HCT116 (cell line): ENCODE measurements at regions not wholly inside any gene's neighbourhood (a gene's known extent, or its start where the extent isn't known, plus 50 kb on each side); places are given as distances from the start of the nearest gene placed in this dataset.

ENCODE experiments used
- ATAC-seq: fragments of 200-7000 bp; cut with Tn5 transposase; 2 replicates; pipeline ENCODE4 v1.9.1; 2020; ENCODE audit warnings: mild to moderate bottlenecking, moderate library complexity
- BruUV-seq: library from RNA; stranded (reverse); fragments of 400-500 nt; replicated peaks from 2 replicates; lab custom pipeline; 2021; lab: Mats Ljungman, UMichigan
- CTCF ChIA-PET: fragments of 300-600 bp; sonication (Branson Sonifier 250); formaldehyde crosslinking; loops from one replicate; lab custom pipeline; 2021; ENCODE audit warnings: antibody characterized with exemption; lab: Charles Lee
- POLR2A ChIA-PET: fragments of 300-600, 350-600 bp; sonication (Branson Sonifier 250); formaldehyde crosslinking; loops from one replicate; lab custom pipeline; 2021; ENCODE audit warnings: antibody characterized with exemption; lab: Charles Lee
- RAD21 ChIA-PET, 2 experiments: fragments of 300-600 bp; sonication (Branson Sonifier 250); formaldehyde crosslinking; loops; one replicate each; lab custom pipeline; 2023; ENCODE audit warnings: low total read pairs in 2 of 2; ENCODE audit not compliant: uncharacterized antibody in 2 of 2, unreplicated experiment in 2 of 2, low non-redundant PET in 1 of 2; lab: Charles Lee
- DNase-seq: peaks from one replicate; pipeline ENCODE4 v3.0.0-alpha.2; 2010; ENCODE audit warnings: low read depth, low spot score
- H2AFZ ChIP-seq: fragments of 200-600 bp; shearing (Covaris generic), sonication (generic); 2 replicates; pipeline ENCODE4 v1.6.1; 2017; ENCODE audit warnings: low read depth, mixed run types, mixed read lengths, antibody characterized with exemption, low read length; ENCODE audit not compliant: poor library complexity, severe bottlenecking
- H3K27ac ChIP-seq: 2 replicates; pipeline ENCODE4 v1.5.1; 2012; ENCODE audit warnings: low read depth, low read length
- H3K27me3 ChIP-seq: fragments of 200-600 bp; sonication (generic); 2 replicates; pipeline ENCODE4 v1.6.1; 2016; ENCODE audit warnings: mixed run types, low read length, mixed read lengths; ENCODE audit not compliant: insufficient read depth
- H3K36me3 ChIP-seq, 2 experiments: fragments of 200-500 bp in 1 of 2; fragments of 200-600 bp in 1 of 2; sonication (Bioruptor generic) in 1 of 2; sonication (generic) in 1 of 2; 2 replicates each; pipeline versions ENCODE4 v1.5.1 to v1.6.1; 2014 to 2016; ENCODE audit warnings: low read length in 2 of 2, inconsistent platforms in 1 of 2, mixed read lengths in 1 of 2, mixed run types in 1 of 2; ENCODE audit not compliant: insufficient read depth in 2 of 2, control insufficient read depth in 1 of 2
- H3K4me1 ChIP-seq, 2 experiments: fragments of 200-600 bp in 1 of 2; sonication (generic) in 1 of 2; 2 replicates each; pipeline versions ENCODE4 v1.5.1 to v1.6.1; 2012 to 2017; ENCODE audit warnings: low read length in 2 of 2, inconsistent platforms in 1 of 2, mild to moderate bottlenecking in 1 of 2, mixed read lengths in 1 of 2, mixed run types in 1 of 2, moderate library complexity in 1 of 2; ENCODE audit not compliant: insufficient read depth in 2 of 2, control insufficient read depth in 1 of 2
- H3K4me2 ChIP-seq: fragments of 200-600 bp; sonication (generic); 2 replicates; pipeline ENCODE4 v1.6.1; 2017; ENCODE audit warnings: mixed run types, low read length, mixed read lengths
- H3K4me3 ChIP-seq, 2 experiments: fragments of 200-600 bp in 1 of 2; sonication (generic) in 1 of 2; replicated peaks in 1 of 2; 2 replicates each; pipeline ENCODE4 v1.5.1; 2011 to 2016; ENCODE audit warnings: low read length in 2 of 2, control low read depth in 1 of 2, low read depth in 1 of 2, mild to moderate bottlenecking in 1 of 2, mixed read lengths in 1 of 2, mixed run types in 1 of 2
- H3K79me2 ChIP-seq: fragments of 200-600 bp; sonication (generic); 2 replicates; pipeline ENCODE4 v1.6.1; 2017; ENCODE audit warnings: mild to moderate bottlenecking, mixed run types, low read length, moderate library complexity, mixed read lengths; ENCODE audit not compliant: insufficient read depth
- H3K9ac ChIP-seq: fragments of 200-600 bp; sonication (generic); 2 replicates; pipeline ENCODE4 v1.6.1; 2016; ENCODE audit warnings: low read length, mixed read lengths
- H3K9me2 ChIP-seq: fragments of 200-600 bp; sonication (generic), shearing (Covaris generic); 2 replicates; pipeline ENCODE4 v1.6.1; 2017; ENCODE audit warnings: mixed run types, mild to moderate bottlenecking, moderate library complexity; ENCODE audit not compliant: insufficient read depth
- H3K9me3 ChIP-seq, 2 experiments: fragments of 200-500 bp in 1 of 2; fragments of 200-600 bp in 1 of 2; sonication (Bioruptor generic) in 1 of 2; sonication (generic) in 1 of 2; 2 replicates each; pipeline ENCODE4 v1.6.1; 2014 to 2017; ENCODE audit warnings: low read length in 2 of 2, mixed read lengths in 2 of 2, inconsistent platforms in 1 of 2, low read depth in 1 of 2, mild to moderate bottlenecking in 1 of 2, mixed run types in 1 of 2, moderate library complexity in 1 of 2; ENCODE audit not compliant: control insufficient read depth in 1 of 2, insufficient read depth in 1 of 2
- H4K20me1 ChIP-seq: fragments of 200-600 bp; sonication (generic), shearing (Covaris generic); 2 replicates; pipeline ENCODE4 v1.6.1; 2017; ENCODE audit warnings: mixed run types, mild to moderate bottlenecking, moderate library complexity; ENCODE audit not compliant: insufficient read depth
- EGR1 ChIP-seq: IDR thresholded peaks from 2 replicates; pipeline ENCODE4 v1.6.1; 2012; ENCODE audit warnings: low read depth
- ELF1 ChIP-seq: IDR thresholded peaks from 2 replicates; pipeline ENCODE4 v1.6.1; 2012; ENCODE audit warnings: low read depth, borderline replicate concordance
- JUND ChIP-seq: IDR thresholded peaks from 2 replicates; pipeline ENCODE4 v1.6.1; 2012
- REST ChIP-seq: IDR thresholded peaks from 2 replicates; pipeline ENCODE4 v1.6.1; 2012; ENCODE audit warnings: low read depth
- TCF7L2 ChIP-seq: IDR thresholded peaks from 2 replicates; pipeline ENCODE4 v1.7.0; 2011; ENCODE audit warnings: borderline replicate concordance, inconsistent platforms; ENCODE audit not compliant: insufficient read depth, insufficient read length; ENCODE audit errors: extremely low read depth
- ZNF274 ChIP-seq: fragments of 200-500 bp; sonication (Bioruptor generic); IDR thresholded peaks from 2 replicates; pipeline ENCODE4 v1.6.1; 2014; ENCODE audit warnings: mild to moderate bottlenecking, low read depth, low read length, inconsistent platforms
- intact Hi-C: fragments of 100-400 bp; cut with micrococcal nuclease; formaldehyde crosslinking; loops from 2 replicates; pipeline ENCODE4 v1.10.0; 2022

GRCh38 chr4:112077743-112078142 is 67.5 kb upstream of the FAM241A start:
- Histone ChIP-seq H3K27ac (no peak overlapping the region), H3K27me3 (no peaks in the 10 kb centered on the region), H3K9me2 (no peaks in the 10 kb centered on the region), H2AFZ (no peak overlapping the region), H3K9ac (no peak overlapping the region), H3K4me2 (no peak overlapping the region), H3K9me3 (no peaks in the 10 kb centered on the region), H3K4me1 (peaks cover 11 to 31% of the 10 kb centered on the region in 2 experiments), H3K79me2 (no peaks in the 10 kb centered on the region), H4K20me1 (no peaks in the 10 kb centered on the region), H3K36me3 (no peaks in the 10 kb centered on the region), H3K4me3 (no peak overlapping the region)
- intact Hi-C loops = no loop called here
- ChIA-PET RAD21 (no interaction called here), POLR2A (no interaction called here), CTCF (no interaction called here)
- TF ChIP-seq JUND = no peak
- no peak for TF ChIP-seq TCF7L2
- no peak for TF ChIP-seq REST
- no peak for TF ChIP-seq ELF1
- TF ChIP-seq EGR1 = no peak
- TF ChIP-seq ZNF274 = no peak
- no peak for ATAC-seq
- BruUV-seq = no TSS peak
- no peak for DNase-seq
